Mucosa of descending colon (tissue), 3 donors: ENCODE measurements at regions not wholly inside any gene's neighbourhood (a gene's known extent, or its start where the extent isn't known, plus 50 kb on each side); places are given as distances from the start of the nearest gene placed in this dataset.

Experiments
- ATAC-seq: fragments of 200-7000 bp; cut with Tn5 transposase; one replicate; pipeline ENCODE4 v1.9.1; 2020; ENCODE audit warnings: mild to moderate bottlenecking, moderate library complexity
- DNase-seq, 3 donors: peaks; one replicate each; pipeline ENCODE4 v3.0.0-alpha.2; 2020
- H3K36me3 ChIP-seq: fragments of 200-600 bp; one replicate; pipeline ENCODE4 v1.8.0; 2021; ENCODE audit warnings: low read depth, mild to moderate bottlenecking
- H3K4me1 ChIP-seq: fragments of 200-600 bp; one replicate; pipeline ENCODE4 v1.8.0; 2021; ENCODE audit warnings: low read depth, mild to moderate bottlenecking
- H3K4me3 ChIP-seq: fragments of 200-600 bp; one replicate; pipeline ENCODE4 v1.8.0; 2021; ENCODE audit warnings: mild to moderate bottlenecking
- H3K9me3 ChIP-seq: fragments of 200-600 bp; one replicate; pipeline ENCODE4 v1.8.0; 2021; ENCODE audit warnings: mild to moderate bottlenecking
- intact Hi-C, 2 donors: fragments of 100-400 bp; cut with DNase I in 1 of 2; cut with micrococcal nuclease in 1 of 2; formaldehyde crosslinking; loops; one replicate each; pipeline versions ENCODE4 v1.11.0 to v1.11.1; 2022; cut with DNase I, micrococcal nuclease
- TF ChIP-seq, protein P1 (sequence below): fragments of 200-600 bp; IDR thresholded peaks from one replicate; pipeline ENCODE4 v1.8.0; 2022; ENCODE audit warnings: antibody characterized with exemption, mild to moderate bottlenecking
- donor health status: DM: no; HTN: no; CAD: no; lungs with moderate emphysema.
- donor health status: DM: no; HTN: no; CAD: no.
- donor health status: DM: no; HTN: yes; CAD: no.

GRCh38 chr1:67629370-67630075 is 55.5 kb upstream of the GADD45A start:
- ATAC-seq, result no peak

DNA sequence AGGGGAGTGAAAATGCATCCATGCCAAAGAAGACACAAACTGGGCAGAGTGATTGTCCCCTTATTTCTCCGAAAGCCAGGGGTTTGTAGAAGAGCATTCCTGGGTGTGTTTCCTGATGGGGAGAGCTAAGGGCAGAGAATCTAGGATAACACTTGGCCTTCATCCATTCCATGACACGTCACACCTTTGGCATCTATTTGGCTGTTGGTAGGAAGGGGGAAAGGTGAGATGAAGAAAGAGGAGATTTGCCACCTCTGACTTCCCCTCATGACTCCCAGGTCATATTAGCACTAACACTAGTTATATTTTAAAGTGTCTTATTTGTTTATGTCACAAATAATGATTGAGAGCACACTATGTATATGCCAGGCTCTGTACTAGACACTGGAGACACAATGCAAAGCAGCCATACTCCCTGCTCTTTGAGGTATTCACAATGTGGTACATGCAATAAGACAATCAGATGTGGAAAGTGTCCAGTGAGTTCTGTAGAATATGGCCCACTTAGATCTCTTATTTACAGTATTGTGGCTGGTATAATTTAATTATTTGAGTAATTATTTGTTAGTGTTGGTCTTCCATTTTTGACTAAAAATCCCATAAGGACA is 54.5 kb upstream of the GADD45A start:
- Histone ChIP-seq H3K9me3 (no peaks in the 10 kb centered on the region), H3K4me3 (no peak overlapping the region), H3K4me1 (peaks cover 28% of the 10 kb centered on the region), H3K36me3 (no peaks in the 10 kb centered on the region)
- ATAC-seq (no peak), DNase-seq (no peak)
- TF ChIP-seq, protein P1, sequence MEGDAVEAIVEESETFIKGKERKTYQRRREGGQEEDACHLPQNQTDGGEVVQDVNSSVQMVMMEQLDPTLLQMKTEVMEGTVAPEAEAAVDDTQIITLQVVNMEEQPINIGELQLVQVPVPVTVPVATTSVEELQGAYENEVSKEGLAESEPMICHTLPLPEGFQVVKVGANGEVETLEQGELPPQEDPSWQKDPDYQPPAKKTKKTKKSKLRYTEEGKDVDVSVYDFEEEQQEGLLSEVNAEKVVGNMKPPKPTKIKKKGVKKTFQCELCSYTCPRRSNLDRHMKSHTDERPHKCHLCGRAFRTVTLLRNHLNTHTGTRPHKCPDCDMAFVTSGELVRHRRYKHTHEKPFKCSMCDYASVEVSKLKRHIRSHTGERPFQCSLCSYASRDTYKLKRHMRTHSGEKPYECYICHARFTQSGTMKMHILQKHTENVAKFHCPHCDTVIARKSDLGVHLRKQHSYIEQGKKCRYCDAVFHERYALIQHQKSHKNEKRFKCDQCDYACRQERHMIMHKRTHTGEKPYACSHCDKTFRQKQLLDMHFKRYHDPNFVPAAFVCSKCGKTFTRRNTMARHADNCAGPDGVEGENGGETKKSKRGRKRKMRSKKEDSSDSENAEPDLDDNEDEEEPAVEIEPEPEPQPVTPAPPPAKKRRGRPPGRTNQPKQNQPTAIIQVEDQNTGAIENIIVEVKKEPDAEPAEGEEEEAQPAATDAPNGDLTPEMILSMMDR, result no peak
- intact Hi-C loops, result no loop called here

More at GRCh38 chr1:67629370-67630075, 55.5 kb upstream of the GADD45A start:
- DNase-seq, result no peak
- TF ChIP-seq, protein P1, result no peak
- intact Hi-C loops, result no loop called here
- H3K36me3 ChIP-seq, result no peaks in the 10 kb centered on the region
- H3K9me3 ChIP-seq, result no peaks in the 10 kb centered on the region
- H3K4me1 ChIP-seq, result peaks cover 25% of the 10 kb centered on the region
- no peak overlapping the region for H3K4me3 ChIP-seq

DNA sequence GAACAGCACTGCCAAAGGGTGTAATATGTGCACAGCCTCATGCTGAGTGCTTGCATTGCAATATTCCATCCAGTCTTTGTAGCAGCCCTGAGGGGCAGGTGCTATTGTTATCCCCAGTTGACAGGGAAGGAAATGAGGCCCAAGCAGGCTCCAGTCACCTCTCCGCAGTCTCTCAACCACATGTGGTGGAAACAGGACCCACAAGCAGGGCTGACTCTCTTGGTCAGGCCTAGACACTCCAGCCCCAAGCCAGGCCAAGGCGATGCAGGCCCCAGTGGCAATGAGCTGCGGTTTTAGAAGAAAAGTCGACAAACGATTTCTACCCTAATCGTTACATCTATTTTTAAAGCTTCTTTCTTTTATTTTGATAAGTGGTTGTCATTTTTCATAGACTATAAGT is 52.6 kb upstream of the GADD45A start:
- TF ChIP-seq, protein P1, result no peak
- Histone ChIP-seq H3K9me3 (no peaks in the 10 kb centered on the region), H3K36me3 (no peaks in the 10 kb centered on the region), H3K4me1 (peaks cover 28% of the 10 kb centered on the region), H3K4me3 (no peak overlapping the region)
- DNase-seq (no peak), ATAC-seq (no peak)
- intact Hi-C loops, result no loop called here

GRCh38 chr1:67632811-67633655 is 52.0 kb upstream of the GADD45A start:
- TF ChIP-seq, protein P1, result no peak
- Histone ChIP-seq H3K4me1 (peaks cover 28% of the 10 kb centered on the region), H3K9me3 (no peaks in the 10 kb centered on the region), H3K36me3 (no peaks in the 10 kb centered on the region), H3K4me3 (no peak overlapping the region)
- peak; percentile 48 for ATAC-seq
- intact Hi-C loops, result no loop called here
- DNase-seq, result peak in 1 of 3 donors; percentile 39

DNA sequence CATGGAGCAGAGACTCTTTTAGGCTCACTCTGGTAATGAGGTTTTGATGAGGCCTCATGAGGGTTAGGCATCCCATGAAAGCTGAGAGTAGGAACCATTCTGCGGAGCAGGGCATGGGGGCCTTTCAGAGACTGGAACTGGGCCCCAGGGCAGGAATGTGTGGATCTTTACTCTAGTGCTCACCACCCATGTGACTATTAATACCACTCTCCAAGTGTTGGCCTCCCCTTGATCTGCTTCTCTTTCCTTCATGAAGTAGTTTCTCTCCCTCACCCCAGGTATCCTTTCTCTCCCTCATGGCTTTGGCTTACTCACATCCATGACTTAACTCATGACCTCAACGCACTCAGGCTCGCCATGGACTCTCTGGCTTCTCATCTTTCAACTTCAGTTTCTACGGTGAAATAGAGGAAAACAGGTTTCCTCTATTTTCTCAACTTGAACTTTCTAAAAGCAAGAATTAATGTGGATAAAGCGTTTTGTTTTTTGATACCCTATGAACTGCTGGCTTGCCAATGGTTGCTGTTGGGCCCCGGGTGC is 50.5 kb upstream of the GADD45A start:
- no peak for ATAC-seq

More for the DNA sequence above, 50.5 kb upstream of the GADD45A start:
- no peak overlapping the region for H3K4me3 ChIP-seq
- DNase-seq, result no peak
- no peaks in the 10 kb centered on the region for H3K9me3 ChIP-seq
- intact Hi-C loops, result no loop called here
- TF ChIP-seq, protein P1, result no peak
- peaks cover 28% of the 10 kb centered on the region for H3K4me1 ChIP-seq
- H3K36me3 ChIP-seq, result no peaks in the 10 kb centered on the region
